Aorta (tissue), 5 donors: ENCODE measurements at regions not wholly inside any gene's neighbourhood (a gene's known extent, or its start where the extent isn't known, plus 50 kb on each side); places are given as distances from the start of the nearest gene placed in this dataset.

ENCODE experiments used
- ATAC-seq: fragments of 200-7000 bp; cut with Tn5 transposase; one replicate; pipeline ENCODE4 v1.9.1; 2022; ENCODE audit warnings: moderate library complexity; ENCODE audit not compliant: low FRiP score
- DNase-seq, 2 donors: peaks; one replicate each; pipeline ENCODE4 v3.0.0-alpha.2; 2020
- H3K27ac ChIP-seq, 2 donors: one replicate each; pipeline ENCODE4 v1.5.1; 2013; ENCODE audit warnings: low read length in 2 of 2, mild to moderate bottlenecking in 2 of 2, moderate library complexity in 2 of 2, control low read depth in 1 of 2, inconsistent platforms in 1 of 2, low read depth in 1 of 2
- H3K27me3 ChIP-seq, 2 donors: one replicate each; pipeline ENCODE4 v1.6.1; 2013; ENCODE audit warnings: control low read depth in 1 of 2, low read length in 1 of 2, mild to moderate bottlenecking in 1 of 2, moderate library complexity in 1 of 2; ENCODE audit not compliant: insufficient read depth in 2 of 2, control insufficient read depth in 1 of 2
- H3K36me3 ChIP-seq, 2 donors: one replicate each; pipeline ENCODE4 v1.6.1; 2013; ENCODE audit warnings: control low read depth in 1 of 2, low read length in 1 of 2, mild to moderate bottlenecking in 1 of 2; ENCODE audit not compliant: insufficient read depth in 2 of 2, control insufficient read depth in 1 of 2
- H3K4me1 ChIP-seq, 2 donors: one replicate each; pipeline ENCODE4 v1.6.1; 2013; ENCODE audit warnings: low read length in 2 of 2, control low read depth in 1 of 2, mild to moderate bottlenecking in 1 of 2, moderate library complexity in 1 of 2; ENCODE audit not compliant: insufficient read depth in 2 of 2, control insufficient read depth in 1 of 2
- H3K4me3 ChIP-seq, 2 donors: one replicate each; pipeline ENCODE4 v1.5.1; 2013; ENCODE audit warnings: low read length in 2 of 2, control low read depth in 1 of 2, mild to moderate bottlenecking in 1 of 2
- H3K9me3 ChIP-seq: one replicate; pipeline ENCODE4 v1.6.1; 2013; ENCODE audit warnings: mild to moderate bottlenecking, low read length; ENCODE audit not compliant: control insufficient read depth
- WGBS, 2 donors: extraction: QIAGEN DNeasy Blood & Tissue Kit; methylation state at CpG; one replicate each; pipeline ENCODE4 v1.1.7; 2013; 5-methylcytosine and 5-hydroxymethylcytosine counted together
- intact Hi-C, 2 donors: fragments of 100-400 bp; cut with DNase I; formaldehyde crosslinking; loops; one replicate each; pipeline versions ENCODE4 v1.14.2 to v1.15.0; 2022
- donor health status: healthy with polysubstance abuse.
- donor health status: Bipolar disorder and iron deficiency.
- donor health status: DM: no; HTN: no; CAD: no.
- donor health status: DM: no; HTN: no; CAD: no.
- donor health status: DM: yes; HTN: yes; CAD: no.

- Histone ChIP-seq H3K9me3 (no peaks in the 10 kb centered on the region), H3K36me3 (no peaks in the 10 kb centered on the region), H3K27me3 (peaks cover 0 to 1% of the 10 kb centered on the region in 2 donors), H3K4me1 (no peaks in the 10 kb centered on the region), H3K4me3 (no peak overlapping the region), H3K27ac (no peak overlapping the region)
- intact Hi-C loops = no loop called here
- WGBS, 2 donors = 16 to 20% methylated on average over 11 of the region's 11 CpGs
- ATAC-seq = no peak
- no peak for DNase-seq
Measured at GRCh38 chr16:5665834-5666233, 568.2 kb upstream of the EEF2KMT start.

DNA sequence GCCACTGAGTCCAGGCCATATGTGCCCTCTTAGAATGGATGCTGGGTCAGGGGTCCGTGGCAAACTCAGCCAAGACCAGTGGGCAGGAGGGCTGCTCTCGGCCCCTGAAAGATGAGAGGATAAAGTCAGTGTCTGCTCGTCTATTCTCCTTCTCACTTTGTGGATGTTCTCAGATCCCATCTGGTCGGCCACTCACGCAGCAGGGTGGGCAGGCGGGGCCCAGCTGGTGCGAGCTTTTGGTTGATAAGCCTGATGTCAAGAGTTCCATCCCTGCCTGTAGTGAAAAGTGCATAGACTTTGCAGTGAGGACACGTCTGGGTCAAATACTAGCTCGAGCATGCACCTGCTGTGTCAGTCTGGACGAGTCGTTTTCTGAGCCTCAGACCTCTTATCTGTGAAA, 556.2 kb upstream of the EEF2KMT start:
- Histone ChIP-seq H3K4me3 (no peak overlapping the region), H3K27me3 (no peaks in the 10 kb centered on the region), H3K4me1 (no peaks in the 10 kb centered on the region), H3K9me3 (no peaks in the 10 kb centered on the region), H3K36me3 (no peaks in the 10 kb centered on the region), H3K27ac (no peak overlapping the region)
- no peak for ATAC-seq
- 60 to 63% methylated on average over 11 of the region's 11 CpGs for WGBS, 2 donors
- intact Hi-C loops = no loop called here
- no peak for DNase-seq

DNA sequence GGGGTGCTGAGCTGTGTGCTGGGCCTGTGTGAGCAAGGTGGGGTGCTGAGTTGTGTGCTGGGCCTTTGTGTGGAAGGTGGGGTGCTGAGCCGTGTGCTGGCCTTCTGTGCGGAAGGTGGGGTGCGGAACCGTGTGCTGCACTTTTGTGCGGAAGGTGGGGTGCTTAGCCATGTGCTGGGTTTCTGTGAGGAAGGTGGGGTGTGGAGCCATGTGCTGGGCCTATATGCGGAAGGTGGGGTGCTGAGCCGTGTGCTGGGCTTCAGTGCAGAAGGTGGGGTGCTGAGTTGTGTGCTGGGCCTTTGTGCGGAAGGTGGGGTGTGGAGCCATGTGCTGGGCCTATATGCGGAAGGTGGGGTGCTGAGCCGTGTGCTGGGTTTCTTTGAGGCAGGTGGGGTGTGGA, 555.4 kb upstream of the EEF2KMT start:
- no peaks in the 10 kb centered on the region for H3K27me3 ChIP-seq
- DNase-seq = no peak
- H3K4me3 ChIP-seq = no peak overlapping the region
- ATAC-seq = peak; percentile 58
- WGBS, 2 donors = 90 to 91% methylated on average over 10 of the region's 10 CpGs
- H3K4me1 ChIP-seq = no peaks in the 10 kb centered on the region
- H3K36me3 ChIP-seq = no peaks in the 10 kb centered on the region
- H3K9me3 ChIP-seq = no peaks in the 10 kb centered on the region
- no peak overlapping the region for H3K27ac ChIP-seq
- intact Hi-C loops = no loop called here

DNA sequence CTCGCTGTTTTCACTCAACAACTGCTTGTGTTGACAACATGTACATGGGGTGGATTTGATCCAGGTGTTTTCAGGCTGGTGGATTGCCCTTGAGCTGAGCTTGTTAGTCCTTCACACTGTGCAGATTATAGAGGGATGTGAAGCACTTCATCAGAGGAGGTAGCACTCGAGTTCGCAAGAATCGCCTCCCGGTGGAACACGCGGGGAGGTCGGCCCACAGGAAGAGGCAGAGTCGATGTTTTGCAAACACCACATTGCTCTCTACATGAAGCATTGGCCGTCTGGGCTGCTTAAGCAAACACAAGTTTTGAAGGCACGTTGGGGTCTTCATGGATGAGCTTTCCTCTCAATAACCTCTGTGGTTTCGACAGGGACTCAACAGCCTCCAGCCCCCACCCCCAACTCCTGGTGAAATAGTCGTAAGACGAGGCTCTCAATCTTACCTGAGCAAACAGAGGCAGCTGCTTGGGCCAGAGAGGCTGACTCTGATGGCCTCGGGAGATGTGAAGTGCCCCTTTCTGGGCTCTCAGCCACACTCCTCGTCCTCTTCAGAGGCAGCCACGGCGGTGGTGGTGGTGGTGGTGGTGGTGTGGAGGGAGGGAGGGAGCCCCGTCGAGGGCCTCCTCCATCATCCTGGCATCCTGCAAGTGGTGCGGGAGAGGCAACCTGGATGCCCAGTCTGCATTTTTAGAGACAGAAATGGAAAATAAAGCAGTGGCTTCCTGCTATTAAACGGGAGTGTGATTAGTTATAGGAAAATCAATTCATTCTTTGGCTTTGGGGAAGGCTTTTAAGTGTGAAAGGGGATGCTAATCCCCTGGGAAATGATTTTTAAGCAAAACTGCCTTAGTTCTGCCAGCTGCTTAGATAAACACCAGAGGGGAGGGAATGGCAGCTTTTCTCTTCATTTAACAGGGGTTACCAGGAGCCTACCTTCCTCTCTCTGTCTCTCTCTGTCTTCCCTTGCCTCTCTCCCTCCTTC, 552.5 kb upstream of the EEF2KMT start:
- WGBS, 2 donors = 30% methylated on average over 20 to 22 of the region's 22 CpGs
- intact Hi-C loops = no loop called here

DNA sequence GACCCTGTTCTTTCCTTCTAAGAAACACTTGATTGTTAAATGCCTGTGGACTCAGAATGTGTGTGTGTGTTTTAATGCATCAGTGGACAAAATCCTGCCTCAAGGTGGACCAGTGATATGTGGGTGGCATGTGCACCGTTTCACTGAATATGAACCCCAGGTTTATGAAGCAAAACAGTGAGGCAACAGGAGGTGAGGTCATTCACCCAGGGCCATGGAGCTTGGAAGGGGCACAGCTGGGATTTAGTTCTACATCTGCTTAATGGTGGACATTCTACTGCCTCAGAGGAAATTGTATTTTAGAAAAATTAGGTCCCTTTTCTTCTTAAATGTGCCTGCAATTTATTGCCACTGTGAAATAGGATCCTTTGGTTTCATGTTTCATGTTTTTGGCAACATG, 549.5 kb upstream of the EEF2KMT start:
- Histone ChIP-seq H3K9me3 (no peaks in the 10 kb centered on the region), H3K4me1 (no peaks in the 10 kb centered on the region), H3K27ac (no peak overlapping the region), H3K4me3 (no peak overlapping the region), H3K36me3 (no peaks in the 10 kb centered on the region), H3K27me3 (no peaks in the 10 kb centered on the region)
- no peak for ATAC-seq
- 67 to 74% methylated on average over 1 of the region's 1 CpG for WGBS, 2 donors
- intact Hi-C loops = no loop called here
- no peak for DNase-seq

More for the DNA sequence above, 552.5 kb upstream of the EEF2KMT start:
- Histone ChIP-seq H3K4me3 (no peak overlapping the region), H3K36me3 (no peaks in the 10 kb centered on the region), H3K9me3 (no peaks in the 10 kb centered on the region), H3K4me1 (no peaks in the 10 kb centered on the region), H3K27ac (no peak overlapping the region), H3K27me3 (no peaks in the 10 kb centered on the region)
- DNase-seq = no peak
- no peak for ATAC-seq

DNA sequence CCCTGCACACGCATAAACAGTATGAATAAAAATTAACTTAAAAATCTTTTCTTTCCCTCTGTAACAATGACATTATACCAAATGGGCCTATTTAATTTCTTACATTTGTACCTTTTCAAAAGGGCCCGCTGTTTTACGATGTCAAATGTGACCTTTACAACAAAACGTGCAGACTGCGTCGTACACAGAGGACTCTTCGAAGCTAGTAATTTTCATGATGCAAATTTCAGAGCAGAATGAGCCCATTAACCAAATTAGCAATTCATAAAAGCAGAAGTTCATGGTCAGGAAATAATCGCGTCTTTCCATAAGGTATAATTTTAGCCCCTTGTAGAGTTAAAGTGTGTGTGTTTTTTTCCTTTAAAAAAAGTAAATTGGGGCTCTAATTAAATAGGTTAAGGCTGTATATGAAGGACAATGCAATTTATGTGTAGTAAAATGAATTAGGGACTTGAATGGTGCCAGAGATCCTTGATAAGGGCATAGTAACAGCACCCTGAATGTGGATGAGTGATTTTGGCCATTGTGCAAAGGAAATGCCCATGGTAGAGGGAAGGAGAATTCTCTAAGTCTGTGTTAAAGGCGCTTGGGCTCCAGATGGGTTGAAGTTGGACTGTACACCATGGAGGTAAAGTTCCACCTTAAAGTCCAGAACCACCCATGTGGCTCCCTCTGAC, 546.4 kb upstream of the EEF2KMT start:
- 86 to 87% methylated on average over 10 of the region's 10 CpGs for WGBS, 2 donors
- Histone ChIP-seq H3K4me3 (no peak overlapping the region), H3K4me1 (no peaks in the 10 kb centered on the region), H3K9me3 (peaks cover 2% of the 10 kb centered on the region), H3K27me3 (no peaks in the 10 kb centered on the region), H3K36me3 (no peaks in the 10 kb centered on the region), H3K27ac (no peak overlapping the region)
- no peak for DNase-seq
- ATAC-seq = no peak
- intact Hi-C loops = no loop called here

GRCh38 chr16:5642436-5642835, 544.8 kb upstream of the EEF2KMT start:
- ATAC-seq (no peak), DNase-seq (no peak)
- no peak overlapping the region for H3K27ac ChIP-seq
- H3K9me3 ChIP-seq = peaks cover 2% of the 10 kb centered on the region
- WGBS, 2 donors = 49 to 71% methylated on average over 5 to 6 of the region's 6 CpGs
- H3K4me3 ChIP-seq = no peak overlapping the region
- no peaks in the 10 kb centered on the region for H3K27me3 ChIP-seq
- H3K4me1 ChIP-seq = no peaks in the 10 kb centered on the region
- intact Hi-C loops = no loop called here
- H3K36me3 ChIP-seq = no peaks in the 10 kb centered on the region

DNA sequence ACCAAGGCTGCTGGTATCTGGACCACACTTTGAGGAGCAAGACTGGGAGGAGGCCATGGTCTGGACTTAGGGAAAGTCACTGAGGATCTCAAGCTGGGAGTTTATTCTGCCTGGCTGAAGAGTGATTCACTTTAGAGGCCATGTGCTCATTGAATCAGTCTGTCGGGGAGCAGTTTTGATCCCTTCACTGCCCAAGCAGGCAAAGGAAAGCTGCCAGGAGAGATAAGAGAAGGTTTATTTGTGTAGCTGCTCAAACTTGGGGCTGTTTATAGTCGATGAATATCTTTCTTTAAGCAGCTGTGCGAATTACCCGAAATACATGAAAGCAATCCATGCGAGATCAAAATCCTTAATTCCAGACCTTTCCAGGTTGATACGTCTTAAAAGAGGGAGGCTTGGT, 544.4 kb upstream of the EEF2KMT start:
- H3K27me3 ChIP-seq = no peaks in the 10 kb centered on the region
- no peak overlapping the region for H3K4me3 ChIP-seq
- H3K4me1 ChIP-seq = no peaks in the 10 kb centered on the region
- no peaks in the 10 kb centered on the region for H3K36me3 ChIP-seq
- no peak for ATAC-seq
- H3K27ac ChIP-seq = no peak overlapping the region
- WGBS, 2 donors = 58 to 69% methylated on average over 6 of the region's 6 CpGs
- peaks cover 2% of the 10 kb centered on the region for H3K9me3 ChIP-seq
- no peak for DNase-seq
- intact Hi-C loops = no loop called here

- Histone ChIP-seq H3K9me3 (peaks cover 2% of the 10 kb centered on the region), H3K4me1 (no peaks in the 10 kb centered on the region), H3K36me3 (no peaks in the 10 kb centered on the region), H3K27me3 (no peaks in the 10 kb centered on the region), H3K4me3 (no peak overlapping the region), H3K27ac (no peak overlapping the region)
- 94 to 100% methylated on average over 1 of the region's 1 CpG for WGBS, 2 donors
- ATAC-seq = no peak
- DNase-seq = no peak
- intact Hi-C loops = no loop called here
Measured at GRCh38 chr16:5640883-5641282, 543.3 kb upstream of the EEF2KMT start.
